Esophagus squamous epithelium (tissue), 4 donors: ENCODE measurements at regions not wholly inside any gene's neighbourhood (a gene's known extent, or its start where the extent isn't known, plus 50 kb on each side); places are given as distances from the start of the nearest gene placed in this dataset.

ENCODE experiments used
- CTCF ChIP-seq, 6 experiments: fragments of 450-650 bp in 4 of 6; fragments of 200-600 bp in 2 of 6; sonication (generic) in 2 of 6; IDR thresholded peaks; one replicate each; pipeline ENCODE4 v1.5.1; 2016 to 2019; ENCODE audit warnings: antibody characterized with exemption in 6 of 6, mild to moderate bottlenecking in 4 of 6, moderate library complexity in 4 of 6
- POLR2A ChIP-seq, 4 donors: fragments of 450-650 bp; IDR thresholded peaks; one replicate each; pipeline ENCODE4 v1.6.1; 2017; ENCODE audit warnings: antibody characterized with exemption in 4 of 4, mild to moderate bottlenecking in 4 of 4, moderate library complexity in 3 of 4

GRCh38 chr12:5308996-5309395, 122.9 kb upstream of the NTF3 start:
- TF ChIP-seq CTCF (IDR thresholded peaks at IDR 0.05): no peak
- no peak for TF ChIP-seq POLR2A (IDR thresholded peaks at IDR 0.05)
